ENCODE measurements at regions not wholly inside any gene's neighbourhood (a gene's known extent, or its start where the extent isn't known, plus 50 kb on each side); places are given as distances from the start of the nearest gene placed in this dataset.

- Histone ChIP-seq H3K9me3 (no peaks in the 10 kb centered on the region), H3K27ac (no peak overlapping the region), H3K27me3 (replicated peaks in 1 of 7) (no peaks in the 10 kb centered on the region), H3K4me1 (no peaks in the 10 kb centered on the region), H3K36me3 (no peaks in the 10 kb centered on the region), H3K4me3 (no peak overlapping the region)
- TF ChIP-seq POLR2AphosphoS5 (IDR thresholded peaks at IDR 0.05) (no peak), CTCF (IDR thresholded peaks at IDR 0.05 in 8 of 11, conservative IDR thresholded peaks at IDR 0.05 in 3 of 11) (no peak), POLR2A (IDR thresholded peaks at IDR 0.05) (no peak)
- DNase-seq: no peak
- 50 to 80% (median 54%) methylated on average over 1 of the region's 1 CpG for WGBS, 5 donors
- intact Hi-C loops (cut with DNase I; ENCODE audit: low total_unique reads): no loop called here
Measured at GRCh38 chr7:136517971-136518370, 350.5 kb upstream of the CHRM2 start.

- Histone ChIP-seq H3K4me3 (no peak overlapping the region), H3K4me1 (no peaks in the 10 kb centered on the region), H3K27ac (no peak overlapping the region), H3K27me3 (replicated peaks in 1 of 7) (no peaks in the 10 kb centered on the region), H3K36me3 (no peaks in the 10 kb centered on the region), H3K9me3 (peaks cover 0 to 12% (median 6%) of the 10 kb centered on the region in 8 donors)
- TF ChIP-seq POLR2AphosphoS5 (IDR thresholded peaks at IDR 0.05) (no peak), CTCF (IDR thresholded peaks at IDR 0.05 in 8 of 11, conservative IDR thresholded peaks at IDR 0.05 in 3 of 11) (no peak), POLR2A (IDR thresholded peaks at IDR 0.05) (no peak)
- no peak for DNase-seq
- WGBS, 5 donors: 78 to 95% (median 84%) methylated on average over 2 of the region's 2 CpGs
- intact Hi-C loops (cut with DNase I; ENCODE audit: low total_unique reads): no loop called here
Measured at GRCh38 chr7:136514776-136515175, 353.7 kb upstream of the CHRM2 start.

GRCh38 chr7:136513744-136514143 lies 354.7 kb upstream of the CHRM2 start:
- Histone ChIP-seq H3K36me3 (no peaks in the 10 kb centered on the region), H3K4me3 (no peak overlapping the region), H3K4me1 (no peaks in the 10 kb centered on the region), H3K27ac (no peak overlapping the region), H3K9me3 (peaks cover 0 to 18% (median 9%) of the 10 kb centered on the region in 8 donors), H3K27me3 (replicated peaks in 1 of 7) (no peaks in the 10 kb centered on the region)
- TF ChIP-seq POLR2A (IDR thresholded peaks at IDR 0.05) (no peak), CTCF (IDR thresholded peaks at IDR 0.05 in 8 of 11, conservative IDR thresholded peaks at IDR 0.05 in 3 of 11) (no peak), POLR2AphosphoS5 (IDR thresholded peaks at IDR 0.05) (no peak)
- 78 to 94% (median 88%) methylated on average over 2 of the region's 2 CpGs for WGBS, 5 donors
- no peak for DNase-seq
- intact Hi-C loops (cut with DNase I; ENCODE audit: low total_unique reads): no loop called here

GRCh38 chr7:136509466-136509865 lies 359.0 kb upstream of the CHRM2 start:
- WGBS, 5 donors: 73 to 80% (median 78%) methylated on average over 3 of the region's 3 CpGs
- Histone ChIP-seq H3K27ac (no peak overlapping the region), H3K27me3 (replicated peaks in 1 of 7) (no peaks in the 10 kb centered on the region), H3K4me1 (no peaks in the 10 kb centered on the region), H3K9me3 (peaks cover 0 to 18% (median 9%) of the 10 kb centered on the region in 8 donors), H3K36me3 (no peaks in the 10 kb centered on the region), H3K4me3 (no peak overlapping the region)
- DNase-seq: no peak
- intact Hi-C loops (cut with DNase I; ENCODE audit: low total_unique reads): no loop called here
- no peak for TF ChIP-seq POLR2AphosphoS5 (IDR thresholded peaks at IDR 0.05)

- Histone ChIP-seq H3K4me3 (no peak overlapping the region), H3K4me1 (no peaks in the 10 kb centered on the region), H3K27me3 (replicated peaks in 1 of 7) (no peaks in the 10 kb centered on the region), H3K27ac (no peak overlapping the region), H3K36me3 (no peaks in the 10 kb centered on the region), H3K9me3 (no peaks in the 10 kb centered on the region)
- no peak for DNase-seq
- no peak for TF ChIP-seq CTCF (IDR thresholded peaks at IDR 0.05 in 8 of 11, conservative IDR thresholded peaks at IDR 0.05 in 3 of 11)
- no peak for TF ChIP-seq POLR2AphosphoS5 (IDR thresholded peaks at IDR 0.05)
- TF ChIP-seq POLR2A (IDR thresholded peaks at IDR 0.05): no peak
- 51 to 74% (median 64%) methylated on average over 1 of the region's 1 CpG for WGBS, 5 donors
- intact Hi-C loops (cut with DNase I; ENCODE audit: low total_unique reads): no loop called here
Measured at GRCh38 chr7:136502162-136502561, 366.3 kb upstream of the CHRM2 start.
